Pancreas (tissue), 10 donors: ENCODE measurements at regions not wholly inside any gene's neighbourhood (a gene's known extent, or its start where the extent isn't known, plus 50 kb on each side); places are given as distances from the start of the nearest gene placed in this dataset.

Source experiments
- ATAC-seq, 4 donors: fragments of 200-7000 bp; cut with Tn5 transposase; one replicate each; pipeline versions ENCODE4 v1.8.0 to v1.9.1; 2020; ENCODE audit warnings: mild to moderate bottlenecking in 4 of 4, moderate library complexity in 4 of 4
- DNase-seq, 6 donors: peaks; one replicate each; pipeline ENCODE4 v3.0.0-alpha.2; 2020
- FAIRE-seq: peaks from 2 replicates; lab custom pipeline; 2012; peaks lifted over from hg19 to GRCh38; lab: Jason Lieb, UNC
- H3K27ac ChIP-seq, 4 donors: fragments of 200-600 bp; sonication (generic); 1 replicate in 3 of 4; 2 replicates in 1 of 4; pipeline versions ENCODE4 v1.5.0 to v1.8.0; 2020
- H3K27me3 ChIP-seq, 4 donors: fragments of 200-600 bp; one replicate each; pipeline ENCODE4 v1.8.0; 2021
- H3K36me3 ChIP-seq, 3 donors: fragments of 200-600 bp; sonication (generic) in 1 of 3; one replicate each; pipeline versions ENCODE4 v1.5.0 to v1.8.0; 2020 to 2021
- H3K4me1 ChIP-seq, 3 donors: fragments of 200-600 bp; one replicate each; pipeline ENCODE4 v1.8.0; 2021
- H3K4me3 ChIP-seq, 4 donors: fragments of 200-600 bp; sonication (generic) in 2 of 4; one replicate each; pipeline versions ENCODE4 v1.5.0 to v1.8.0; 2020 to 2021
- H3K9me3 ChIP-seq, 4 donors: fragments of 200-600 bp; one replicate each; pipeline ENCODE4 v1.8.0; 2021
- CTCF ChIP-seq, 4 donors: fragments of 200-600 bp; sonication (generic) in 3 of 4; IDR thresholded peaks; one replicate each; pipeline versions ENCODE4 v1.5.0 to v1.8.0; 2021; ENCODE audit warnings: antibody characterized with exemption in 4 of 4
- WGBS, 2 donors: extraction: QIAGEN DNeasy Blood & Tissue Kit; methylation state at CpG; one replicate each; pipeline ENCODE4 v1.1.7; 2013; 5-methylcytosine and 5-hydroxymethylcytosine counted together
- intact Hi-C, 3 donors: fragments of 100-400 bp; cut with DNase I; formaldehyde crosslinking; loops; one replicate each; pipeline versions ENCODE4 v1.11.1 to v1.14.2; 2022
- donor health status: healthy with polysubstance abuse.
- donor health status: DM: no; HTN: no; CAD: no; lungs with moderate emphysema.
- donor health status: DM: no; HTN: no; CAD: no.
- donor health status: control.
- donor health status: control.
- donor health status: Bipolar disorder and iron deficiency.
- donor health status: DM: yes; HTN: yes; CAD: no.
- donor health status: DM: no; HTN: no; CAD: no.
- donor health status: DM: no; HTN: no; CAD: no.
- donor health status: DM: yes; HTN: yes; CAD: no.

DNA sequence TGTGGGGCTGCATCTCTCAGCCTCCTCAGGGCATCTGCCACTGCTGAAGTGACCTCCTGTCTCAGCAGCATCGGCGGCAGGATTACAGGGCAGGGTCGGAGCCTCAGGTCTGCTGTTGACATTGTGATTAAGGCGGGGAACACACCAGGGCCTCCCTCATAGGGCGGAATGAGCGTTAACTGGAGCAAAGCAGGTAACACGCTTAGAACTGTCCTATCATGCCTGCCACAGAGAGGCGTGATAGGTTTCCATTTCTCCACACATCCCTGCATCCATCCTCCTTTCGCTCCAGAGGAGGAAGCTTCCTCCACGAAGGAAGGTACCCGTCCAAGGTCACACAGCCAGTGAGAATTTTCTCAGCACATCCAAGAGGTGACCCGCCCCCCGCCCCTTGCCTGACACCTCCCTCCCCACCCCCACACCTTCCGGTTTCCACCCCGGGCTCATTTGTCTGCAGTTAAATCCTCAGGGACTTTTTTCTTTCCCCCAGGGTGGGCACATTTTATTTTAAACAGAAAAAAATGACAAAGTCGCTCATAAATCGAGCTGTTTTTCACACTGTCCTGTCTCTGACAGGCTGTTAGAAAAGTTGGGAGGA lies 200.8 kb downstream of the TFAP2C start:
- no peaks in the 10 kb centered on the region for H3K4me1 ChIP-seq
- H3K36me3 ChIP-seq = no peaks in the 10 kb centered on the region
- no peak for TF ChIP-seq CTCF (IDR thresholded peaks at IDR 0.05)
- H3K4me3 ChIP-seq = no peak overlapping the region
- H3K27ac ChIP-seq = no peak overlapping the region
- DNase-seq (no peak), ATAC-seq (no peak), FAIRE-seq (no peak)
- WGBS, 2 donors = 8 to 9% methylated on average over 16 to 17 of the region's 17 CpGs
- H3K9me3 ChIP-seq = no peaks in the 10 kb centered on the region
- H3K27me3 ChIP-seq = peaks cover 0 to 7% (median 3%) of the 10 kb centered on the region in 4 donors
- intact Hi-C loops = no loop called here

GRCh38 chr20:56831795-56832194 lies 202.7 kb downstream of the TFAP2C start:
- no peaks in the 10 kb centered on the region for H3K9me3 ChIP-seq
- TF ChIP-seq CTCF (IDR thresholded peaks at IDR 0.05) = no peak
- FAIRE-seq = no peak
- intact Hi-C loops = no loop called here
- H3K27me3 ChIP-seq = peaks cover 0 to 7% (median 3%) of the 10 kb centered on the region in 4 donors
- H3K4me3 ChIP-seq = no peak overlapping the region
- WGBS, 2 donors = 39 to 70% methylated on average over 4 of the region's 4 CpGs
- no peaks in the 10 kb centered on the region for H3K4me1 ChIP-seq
- H3K36me3 ChIP-seq = no peaks in the 10 kb centered on the region
- DNase-seq = no peak
- H3K27ac ChIP-seq = no peak overlapping the region
- ATAC-seq = no peak

DNA sequence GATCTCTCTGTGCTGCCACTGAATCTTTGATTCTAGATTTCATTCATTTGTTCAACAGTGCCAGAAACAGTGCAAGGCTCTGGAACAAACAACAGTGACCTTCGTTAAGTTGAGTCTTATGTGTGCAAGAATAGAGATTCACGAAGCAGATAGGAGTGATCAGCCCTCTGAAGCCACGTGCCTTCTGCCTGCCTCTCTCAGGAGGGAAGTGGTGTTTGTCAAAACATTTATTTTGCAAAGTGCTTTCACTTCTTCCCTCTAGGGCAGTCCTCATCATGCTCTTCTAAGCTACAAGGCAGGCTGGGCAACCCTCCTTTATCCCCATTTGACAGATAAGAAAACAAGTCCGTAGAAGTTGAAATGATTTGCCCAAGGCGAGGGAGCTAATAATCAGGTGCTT lies 204.3 kb downstream of the TFAP2C start:
- H3K36me3 ChIP-seq = no peaks in the 10 kb centered on the region
- 31 to 36% methylated on average over 5 of the region's 5 CpGs for WGBS, 2 donors
- no peak overlapping the region for H3K27ac ChIP-seq
- H3K27me3 ChIP-seq = peaks cover 0 to 12% (median 3%) of the 10 kb centered on the region in 4 donors
- no peak for FAIRE-seq
- ATAC-seq = no peak
- H3K4me3 ChIP-seq = no peak overlapping the region
- H3K9me3 ChIP-seq = no peaks in the 10 kb centered on the region
- TF ChIP-seq CTCF (IDR thresholded peaks at IDR 0.05) = no peak
- intact Hi-C loops = no loop called here
- no peaks in the 10 kb centered on the region for H3K4me1 ChIP-seq
- DNase-seq = no peak

DNA sequence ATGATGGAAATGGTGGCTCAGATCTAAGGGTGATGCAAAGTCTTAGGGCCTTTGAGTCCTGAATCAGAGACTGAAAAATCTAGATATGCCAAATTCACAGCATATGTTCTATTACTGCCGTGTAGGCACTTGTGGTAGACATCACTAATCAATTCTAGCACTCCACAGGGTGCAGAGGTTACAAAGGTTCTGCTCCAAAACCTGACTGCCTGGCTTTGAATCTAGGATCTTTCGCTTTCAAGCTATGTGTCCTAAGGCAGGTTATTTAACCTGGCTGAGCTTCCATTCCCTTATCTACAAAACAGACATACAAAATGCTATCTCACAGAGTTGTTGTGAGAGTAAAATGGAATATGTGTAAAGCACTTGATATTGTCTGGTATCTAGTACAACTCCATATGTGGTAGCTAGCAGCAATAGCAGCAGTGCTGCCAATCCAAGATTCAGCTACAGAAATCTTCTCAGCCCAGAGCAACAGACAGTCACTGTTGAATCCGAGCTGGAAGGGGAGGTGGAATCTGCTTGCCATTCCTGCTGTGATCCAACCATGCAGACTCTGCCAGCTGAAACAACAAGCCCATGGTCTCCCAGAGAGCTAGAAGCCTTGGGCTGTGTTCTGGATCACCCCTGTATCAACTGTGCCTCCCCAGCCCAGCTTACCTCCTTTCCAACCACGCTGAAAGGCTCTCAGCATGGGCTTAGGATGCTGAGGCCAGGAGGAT lies 206.9 kb downstream of the TFAP2C start:
- DNase-seq (no peak), ATAC-seq (no peak), FAIRE-seq (no peak)
- H3K4me3 ChIP-seq = no peak overlapping the region
- H3K27ac ChIP-seq = no peak overlapping the region
- H3K27me3 ChIP-seq = peaks cover 0 to 6% (median 0%) of the 10 kb centered on the region in 4 donors
- TF ChIP-seq CTCF (IDR thresholded peaks at IDR 0.05) = no peak
- H3K36me3 ChIP-seq = no peaks in the 10 kb centered on the region
- 34 to 36% methylated on average over 4 of the region's 4 CpGs for WGBS, 2 donors
- intact Hi-C loops = no loop called here
- no peaks in the 10 kb centered on the region for H3K9me3 ChIP-seq
- H3K4me1 ChIP-seq = no peaks in the 10 kb centered on the region

DNA sequence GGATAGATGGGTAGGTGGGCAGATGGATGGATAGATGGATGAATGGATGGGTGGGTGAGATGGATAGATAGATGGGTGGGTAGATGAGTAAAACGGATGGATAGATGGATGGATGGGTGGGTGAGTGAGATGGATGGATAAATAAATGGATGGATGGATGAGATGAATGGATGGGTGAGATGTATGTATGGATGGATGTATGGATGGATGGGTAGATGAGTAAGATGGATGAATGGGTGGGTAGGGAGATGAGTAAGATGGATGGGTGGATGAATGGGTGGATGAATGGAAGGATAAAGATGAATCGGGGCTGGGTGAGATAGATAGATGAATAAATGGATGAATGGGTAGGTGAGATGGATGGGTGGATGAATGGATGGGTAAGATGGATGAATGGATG lies 210.1 kb downstream of the TFAP2C start:
- ATAC-seq (no peak), DNase-seq (no peak), FAIRE-seq (no peak)
- H3K4me3 ChIP-seq = no peak overlapping the region
- intact Hi-C loops = no loop called here
- H3K27me3 ChIP-seq = peaks cover 0 to 6% (median 0%) of the 10 kb centered on the region in 4 donors
- no peaks in the 10 kb centered on the region for H3K36me3 ChIP-seq
- H3K4me1 ChIP-seq = no peaks in the 10 kb centered on the region
- H3K27ac ChIP-seq = no peak overlapping the region
- TF ChIP-seq CTCF (IDR thresholded peaks at IDR 0.05) = no peak
- no peaks in the 10 kb centered on the region for H3K9me3 ChIP-seq
- WGBS, 2 donors = 32 to 60% methylated on average over 2 of the region's 2 CpGs
